ENCODE measurements at regions not wholly inside any gene's neighbourhood (a gene's known extent, or its start where the extent isn't known, plus 50 kb on each side); places are given as distances from the start of the nearest gene placed in this dataset.

DNA sequence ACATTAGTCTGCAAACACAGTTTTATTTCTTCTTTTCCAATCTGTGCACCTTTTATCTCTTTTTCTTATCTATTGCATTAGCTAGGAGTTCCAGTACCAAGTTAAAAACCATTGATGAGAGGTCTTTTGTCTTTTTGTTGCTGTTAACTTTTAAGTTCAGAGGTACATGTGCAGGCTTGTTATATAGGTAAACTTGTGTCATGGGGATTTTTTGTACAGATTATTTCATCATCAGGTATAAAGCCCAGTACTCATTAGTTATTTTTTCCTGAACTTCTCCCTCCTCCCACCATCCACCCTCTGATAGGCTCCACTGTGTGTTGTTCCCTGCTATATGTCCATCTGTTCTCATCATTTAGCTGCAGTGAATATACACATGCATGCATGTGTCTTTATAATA is 349.9 kb downstream of the PDHA2 start:
- no peak for DNase-seq

DNA sequence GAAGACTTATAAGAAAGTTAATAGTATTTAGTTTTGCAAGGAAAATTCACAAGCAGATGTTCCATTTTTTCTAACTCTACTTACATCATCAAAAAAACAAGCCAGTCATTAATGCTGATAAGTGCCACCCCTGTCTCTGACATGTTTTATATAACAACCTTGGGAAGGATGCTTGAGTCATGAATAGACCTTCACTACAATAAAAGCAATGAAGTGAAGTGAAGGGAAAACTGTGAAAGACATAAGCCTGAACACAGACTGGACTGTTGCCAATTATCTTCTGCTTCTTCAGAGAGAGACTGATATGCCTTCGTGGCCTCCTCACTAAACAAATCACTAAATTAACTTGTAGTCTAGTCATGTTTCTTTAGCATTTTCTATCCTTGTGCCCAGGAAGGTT is 353.2 kb downstream of the PDHA2 start:
- no peak for DNase-seq

DNA sequence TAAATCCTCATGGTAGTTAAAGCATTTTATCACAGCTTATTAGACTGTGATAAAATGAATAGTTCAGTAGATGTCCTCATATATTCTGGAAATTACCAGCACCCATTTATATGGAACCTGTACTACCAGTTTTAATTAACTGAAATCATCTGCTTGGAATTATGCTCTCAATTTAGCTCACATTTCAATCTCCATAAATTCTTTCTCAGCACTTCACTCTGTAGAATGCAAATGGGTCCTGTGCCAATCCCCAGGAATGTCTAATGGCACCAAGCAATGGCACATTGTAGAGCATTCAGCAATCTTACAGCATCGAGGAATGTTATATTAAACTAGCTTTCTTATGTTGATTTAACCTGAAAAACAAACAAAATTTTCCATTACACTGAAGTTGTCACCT is 355.1 kb downstream of the PDHA2 start:
- DNase-seq: no peak

DNA sequence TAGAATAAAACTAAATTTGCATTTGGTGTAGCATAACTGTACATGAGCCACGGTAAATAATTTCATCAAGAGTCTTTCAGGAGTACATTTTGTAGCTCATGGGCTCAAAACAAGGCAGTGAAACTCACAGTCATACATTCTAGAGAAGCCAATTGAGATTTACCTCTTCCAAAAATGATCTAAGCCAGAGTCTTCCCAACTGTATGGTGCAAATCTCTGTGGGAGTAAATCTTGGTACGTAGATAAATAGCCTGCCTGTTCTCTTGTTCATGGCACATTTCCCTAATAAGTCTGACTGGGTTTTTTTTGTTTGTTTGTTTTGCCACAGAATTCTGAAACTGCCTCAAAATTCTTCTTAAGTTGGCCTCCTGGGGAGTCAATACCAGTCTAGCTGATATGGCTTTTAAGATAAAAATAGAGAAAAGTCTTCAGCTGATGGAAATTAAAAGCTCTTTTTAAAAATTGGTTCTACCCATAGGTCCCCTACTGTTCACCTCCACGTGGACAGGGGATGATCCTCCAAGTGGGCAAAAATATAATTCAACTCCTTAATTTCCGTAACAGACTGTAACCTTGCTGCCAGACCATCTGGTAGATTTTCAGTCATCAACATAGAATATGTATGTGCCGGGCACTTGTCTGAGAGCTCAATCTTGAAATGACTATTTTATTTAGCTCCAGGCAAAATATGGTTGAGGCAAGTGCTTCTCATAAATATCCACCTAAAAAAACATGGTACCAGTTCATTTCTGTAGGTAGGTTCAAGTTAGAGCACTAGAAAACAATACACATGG is 365.4 kb downstream of the PDHA2 start:
- no peak for DNase-seq

DNA sequence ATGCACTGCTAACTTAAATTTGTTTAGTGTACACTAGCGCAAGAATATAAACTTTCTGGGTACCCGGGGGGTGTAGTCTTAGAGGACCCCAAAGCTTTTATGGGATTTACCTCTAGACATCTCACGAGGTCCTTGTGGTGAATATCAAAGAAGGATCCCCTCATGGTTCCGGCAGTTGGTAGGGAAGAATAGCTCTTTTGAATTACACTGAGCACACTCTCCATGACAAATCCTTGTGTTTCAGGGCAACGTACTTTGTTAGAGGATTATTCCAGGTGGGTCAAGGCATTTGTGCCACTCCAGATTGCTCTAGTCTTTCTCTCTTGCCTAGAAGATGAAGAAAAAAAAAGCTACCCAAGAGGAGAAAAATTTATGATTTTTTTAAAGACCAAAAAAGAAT is 387.6 kb downstream of the PDHA2 start:
- no peak for DNase-seq

DNA sequence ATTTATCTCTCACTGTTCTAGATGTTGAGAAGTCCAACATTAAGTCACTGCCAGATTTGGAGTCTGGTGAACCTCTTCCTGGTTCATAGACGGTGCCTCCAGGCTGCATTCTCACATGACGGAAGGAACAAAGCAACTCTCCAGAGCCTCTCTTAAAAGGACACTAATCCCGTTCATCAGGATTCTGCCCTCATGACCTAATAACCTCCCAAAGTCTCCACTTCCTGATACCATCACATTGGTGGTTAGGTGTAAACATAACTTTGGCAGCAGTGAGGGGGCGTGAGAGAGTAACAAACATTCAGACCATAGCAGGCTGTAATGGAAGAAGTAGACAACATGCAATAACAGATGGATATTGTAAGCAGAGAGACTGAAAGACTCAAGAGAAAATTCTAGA is 388.6 kb downstream of the PDHA2 start:
- DNase-seq: no peak

DNA sequence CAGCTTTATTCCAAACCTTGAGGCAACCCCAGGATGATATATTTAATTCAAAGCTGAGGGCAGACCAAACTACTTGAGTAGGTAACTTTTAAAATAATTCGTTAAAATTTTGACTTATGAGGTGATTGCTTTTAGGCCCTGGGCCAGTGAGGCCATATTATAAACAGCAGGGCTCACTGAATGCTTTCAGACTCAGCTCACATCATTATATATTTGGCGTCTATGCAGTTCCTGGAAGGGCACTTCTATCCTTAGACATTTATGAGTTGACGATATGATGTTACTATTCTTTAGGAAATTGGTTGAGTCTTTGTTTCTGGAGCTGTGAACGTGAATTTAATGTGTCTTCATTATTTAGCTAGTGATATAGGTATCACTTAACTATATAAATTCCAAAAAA is 400.1 kb downstream of the PDHA2 start:
- no peak for DNase-seq

DNA sequence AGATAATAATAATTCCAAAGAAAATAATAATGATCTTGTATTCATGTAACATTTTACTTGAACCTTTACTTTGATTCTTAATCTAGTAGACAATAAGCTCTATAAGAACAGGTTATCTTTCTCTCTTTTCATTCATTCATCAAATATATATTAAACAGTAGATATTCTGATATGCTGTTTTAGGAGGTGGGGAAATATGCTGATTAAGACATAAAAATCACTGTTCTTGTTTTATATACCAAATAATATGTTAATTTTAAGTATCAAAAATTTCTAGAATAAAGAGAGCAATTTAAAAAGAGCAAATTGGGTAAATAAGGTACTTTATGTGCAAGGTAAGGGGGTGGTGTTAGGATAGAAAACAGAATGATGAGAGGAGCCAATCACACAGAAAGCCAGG is 401.9 kb downstream of the PDHA2 start:
- DNase-seq: no peak

DNA sequence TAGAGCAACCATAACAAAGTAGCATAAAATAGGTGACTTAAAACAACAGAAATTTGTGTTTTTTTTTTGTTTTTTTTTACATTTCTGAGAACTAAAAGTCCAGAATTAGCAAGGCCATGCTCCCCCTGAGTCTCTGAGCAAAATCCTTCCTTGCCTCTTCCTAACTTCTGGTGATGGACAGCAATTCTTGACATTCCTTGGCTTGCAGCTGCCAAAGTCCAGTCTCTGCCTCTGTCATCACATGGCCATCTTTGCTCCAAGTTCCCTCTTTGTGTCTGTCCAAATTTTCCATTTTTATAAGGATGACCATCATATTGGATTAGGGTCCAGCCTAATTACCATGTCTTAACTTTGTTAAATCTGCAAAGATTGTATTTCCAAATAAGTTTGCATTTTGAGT is 407.2 kb downstream of the PDHA2 start:
- no peak for DNase-seq

DNA sequence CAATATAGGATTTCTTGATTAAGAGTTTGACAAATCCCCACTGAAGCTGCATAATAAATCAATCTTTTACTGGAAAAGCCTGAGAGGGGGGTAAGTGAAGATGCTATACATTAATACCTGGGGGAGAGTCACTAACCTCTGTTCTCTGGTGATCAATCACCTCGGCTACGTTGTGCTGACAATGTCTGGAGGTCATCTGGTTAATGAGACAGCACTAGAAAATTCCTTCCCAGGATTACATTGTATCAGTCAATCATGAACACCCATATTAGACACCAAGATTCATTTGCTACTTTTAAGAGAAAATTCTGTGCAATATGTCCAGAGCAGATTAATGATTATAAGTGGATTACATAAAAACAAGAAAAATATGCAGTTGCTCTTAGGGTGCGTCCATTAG is 408.3 kb downstream of the PDHA2 start:
- DNase-seq: no peak

DNA sequence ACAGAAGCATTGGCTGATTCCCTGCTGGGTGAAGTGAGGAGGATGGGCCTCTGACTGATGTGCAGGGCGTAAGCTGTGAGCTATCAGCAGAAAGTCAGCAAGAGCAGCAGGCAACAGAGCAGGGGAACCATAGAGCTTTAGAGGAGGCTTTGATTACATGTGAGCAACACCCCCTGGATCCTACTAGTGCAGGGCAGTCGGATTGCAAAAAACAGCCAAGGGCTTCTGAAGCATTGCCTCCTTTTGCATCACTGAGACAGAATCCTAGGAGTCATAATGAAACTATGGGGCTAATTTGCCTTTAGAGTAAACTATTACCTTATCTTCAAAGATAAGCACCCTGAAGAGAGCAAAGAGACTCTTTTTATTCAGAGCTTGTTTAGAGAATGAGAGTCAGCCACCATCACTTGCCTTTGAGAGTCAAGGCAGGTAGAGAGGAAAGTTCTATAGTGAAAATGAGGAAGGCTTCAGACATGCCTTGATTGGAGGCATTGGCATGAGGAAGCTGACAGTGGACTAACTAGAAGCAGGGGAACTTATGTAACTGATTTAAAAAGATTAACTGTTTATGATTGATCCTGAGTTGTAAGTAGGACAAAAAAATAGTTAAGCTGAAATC is 420.3 kb downstream of the PDHA2 start:
- DNase-seq: no peak

DNA sequence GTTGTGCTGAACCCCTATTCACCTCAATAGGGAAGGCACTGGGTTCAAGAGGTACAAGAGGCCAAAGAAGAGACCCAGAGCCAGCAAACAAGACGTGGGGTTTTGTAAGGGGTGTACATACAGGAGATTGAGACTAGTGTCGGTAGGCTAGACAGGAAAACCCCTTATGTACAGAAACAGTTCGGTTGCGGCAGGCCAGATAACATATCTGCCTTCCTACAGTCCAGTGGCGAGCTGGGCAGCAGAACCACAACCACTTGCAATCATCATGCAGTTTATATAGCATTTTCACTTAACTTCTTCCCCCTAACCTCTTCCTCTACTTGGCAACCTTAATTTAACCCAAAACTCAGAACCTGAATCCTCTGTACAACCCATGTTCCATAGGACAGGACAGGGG is 422.2 kb downstream of the PDHA2 start:
- DNase-seq: no peak

DNA sequence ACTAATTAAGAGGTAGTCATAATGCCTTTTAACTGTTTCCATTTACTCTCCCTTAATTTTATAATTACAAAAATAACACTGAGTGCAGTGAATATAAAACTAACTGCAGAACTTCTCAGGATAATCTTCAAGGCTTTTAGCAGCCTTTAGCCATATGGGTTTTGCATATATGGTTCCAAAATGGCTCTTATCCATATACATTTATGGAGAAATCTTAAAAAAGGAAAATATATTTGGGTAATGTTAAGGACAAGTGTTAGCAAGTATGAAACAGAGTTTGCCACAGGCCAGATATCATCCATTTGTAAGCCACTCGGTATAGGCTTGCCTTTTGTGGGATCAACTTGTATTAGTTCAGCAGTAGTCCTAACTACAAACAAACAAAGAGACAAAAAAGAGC is 423.4 kb downstream of the PDHA2 start:
- no peak for DNase-seq

DNA sequence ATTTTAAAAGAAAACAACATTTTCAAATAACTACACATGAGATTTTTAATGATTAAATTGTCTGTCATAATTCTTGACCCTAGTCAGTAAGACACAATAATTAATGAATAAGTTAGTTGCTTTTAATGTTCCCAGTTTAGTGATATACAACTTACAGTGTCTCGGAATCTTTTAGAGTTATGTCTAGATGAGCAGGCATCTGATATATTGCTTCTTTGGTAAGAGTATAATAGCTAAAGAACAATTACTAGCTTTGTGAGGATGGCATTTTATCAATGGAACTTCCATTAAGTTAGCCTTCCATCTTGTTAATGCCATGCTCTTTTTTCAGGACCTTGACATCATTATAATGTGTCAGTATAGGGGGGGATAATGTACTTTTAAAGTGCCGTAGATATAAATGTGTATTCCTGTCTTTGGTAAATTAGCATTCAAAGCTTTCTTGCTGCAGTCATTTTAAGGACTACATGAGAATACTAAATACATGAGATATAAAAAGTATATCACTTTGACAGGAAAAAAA is 425.1 kb downstream of the PDHA2 start:
- DNase-seq: no peak

DNA sequence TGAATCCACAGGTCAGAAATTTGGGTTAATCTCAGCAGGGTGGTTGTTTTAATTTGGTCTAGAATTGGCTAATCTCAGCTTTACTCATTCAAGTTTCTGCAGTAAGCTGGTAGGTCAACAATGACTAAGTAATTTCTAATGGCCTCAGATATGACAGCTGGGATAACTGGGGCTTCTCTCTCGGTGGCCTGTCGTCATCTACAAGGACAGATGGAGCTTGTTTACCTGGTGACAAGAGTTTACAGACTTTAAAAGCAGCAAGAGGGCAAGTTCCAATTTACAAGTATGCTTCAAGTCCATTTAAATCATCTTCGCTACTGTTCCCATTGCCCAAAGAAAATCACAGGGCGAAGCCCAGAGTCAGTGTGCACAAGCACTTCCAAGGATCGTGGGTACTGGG is 453.9 kb downstream of the PDHA2 start:
- no peak for DNase-seq

DNA sequence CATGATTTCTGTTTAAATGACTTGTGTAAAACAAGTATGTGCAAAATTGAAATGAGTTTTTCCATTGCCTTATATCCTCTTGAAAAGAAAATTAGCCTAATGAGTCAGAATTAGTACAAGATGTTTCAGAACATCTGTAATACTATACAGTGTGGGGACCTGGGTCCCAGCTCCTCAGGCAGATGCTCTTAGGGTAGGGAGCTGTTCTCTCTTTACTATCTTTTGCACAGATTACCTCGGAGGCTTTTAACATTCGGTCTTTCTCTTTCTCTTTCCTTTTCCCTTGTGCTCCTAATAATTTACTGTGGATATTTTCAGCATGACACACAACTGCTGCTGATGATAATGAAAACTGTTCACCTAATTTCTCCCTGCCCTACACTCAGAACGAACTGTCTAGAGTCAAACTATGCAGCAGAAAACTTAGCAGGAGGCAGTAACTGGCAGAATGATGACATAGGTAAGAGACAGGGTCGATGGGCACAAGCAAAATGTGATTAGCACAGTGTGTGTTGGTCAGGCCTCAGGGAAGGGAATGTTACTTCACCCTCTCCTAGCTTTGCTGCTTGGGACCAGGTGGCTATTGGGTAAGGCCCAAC is 455.3 kb downstream of the PDHA2 start:
- no peak for DNase-seq

DNA sequence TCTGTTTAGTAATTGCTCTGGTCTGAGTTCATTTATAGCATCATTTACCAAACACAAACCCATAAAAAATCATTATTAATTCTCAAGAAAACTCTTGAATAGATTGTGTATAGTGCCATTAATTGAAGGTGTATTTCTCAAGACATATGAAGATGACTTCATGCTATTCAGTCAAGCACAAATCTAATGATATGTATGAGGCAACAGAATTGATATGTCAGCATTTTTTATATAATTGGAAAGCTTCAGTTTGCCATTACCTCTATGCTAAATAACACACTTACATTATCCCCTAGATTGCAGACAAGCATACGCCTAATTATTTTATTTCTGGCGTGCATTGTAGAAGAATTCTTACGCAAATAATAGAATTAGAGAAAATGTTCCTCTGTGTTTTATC is 461.8 kb downstream of the PDHA2 start:
- DNase-seq: no peak

DNA sequence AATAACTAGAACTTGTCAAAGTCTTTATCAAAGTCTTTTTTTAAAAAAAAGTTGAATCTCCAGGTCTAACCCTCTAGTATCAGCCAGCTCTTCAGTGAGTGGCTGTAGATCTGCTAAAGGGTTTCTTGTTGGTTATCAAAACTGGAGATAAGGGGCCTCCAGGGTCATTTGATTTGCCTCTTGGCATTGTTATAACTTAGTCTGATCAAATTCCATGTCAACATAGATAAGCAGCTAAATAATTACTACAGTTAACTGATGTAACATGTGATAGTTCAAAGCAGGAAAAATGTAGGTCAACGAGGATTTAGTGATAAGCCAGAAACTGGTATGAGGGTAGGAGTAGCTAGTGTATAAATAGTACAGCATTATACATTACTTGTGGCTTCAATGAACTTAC is 465.1 kb downstream of the PDHA2 start:
- DNase-seq: no peak

DNA sequence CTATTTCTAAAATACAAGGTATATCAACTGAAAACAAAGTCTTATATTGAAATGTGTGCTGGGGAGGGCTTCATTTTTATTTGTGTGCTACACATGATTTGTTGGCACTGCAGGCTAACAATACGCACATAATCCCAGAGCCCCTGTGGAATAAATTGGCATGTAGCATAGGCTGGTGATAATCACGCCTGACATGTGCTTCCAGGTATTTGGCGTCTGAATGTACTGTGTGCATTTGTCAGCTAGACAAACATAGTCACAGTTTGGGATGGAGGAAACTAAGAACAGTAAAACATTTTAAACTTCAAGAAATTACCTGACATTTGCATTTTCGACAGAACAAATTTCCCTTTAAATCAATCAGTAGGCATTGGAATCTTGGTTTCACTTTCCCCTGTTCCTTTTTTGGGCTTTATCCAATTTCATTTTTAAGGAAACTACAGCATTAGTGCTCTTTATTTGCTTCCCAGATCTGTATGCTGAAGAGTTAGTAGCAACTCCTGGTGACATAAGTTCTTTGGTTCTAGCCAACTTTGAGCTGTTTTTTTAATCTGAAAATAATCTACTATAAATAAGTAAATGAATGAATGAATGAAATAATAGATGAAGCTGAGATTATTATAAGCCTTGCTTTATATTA is 472.3 kb downstream of the PDHA2 start:
- no peak for DNase-seq

DNA sequence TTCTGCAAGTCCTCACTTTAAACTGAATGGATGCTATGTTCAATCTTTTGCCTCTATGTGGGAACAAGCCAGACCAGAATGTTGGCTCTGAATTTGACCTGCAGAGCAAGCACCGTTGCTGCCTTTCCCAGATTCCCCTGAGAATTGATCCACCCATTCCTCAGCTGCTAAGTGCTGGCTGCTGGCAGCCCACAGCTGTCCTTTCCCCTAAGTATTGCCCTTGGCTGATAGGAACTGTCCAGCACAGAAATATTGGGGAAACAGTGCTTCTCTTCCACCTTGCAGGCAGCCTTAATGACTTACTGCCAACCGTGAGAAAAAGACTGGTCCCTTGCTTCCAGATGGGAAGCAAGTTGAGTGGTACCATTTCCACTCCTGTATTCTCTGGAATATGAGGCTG is 475.9 kb downstream of the PDHA2 start:
- DNase-seq: no peak

DNA sequence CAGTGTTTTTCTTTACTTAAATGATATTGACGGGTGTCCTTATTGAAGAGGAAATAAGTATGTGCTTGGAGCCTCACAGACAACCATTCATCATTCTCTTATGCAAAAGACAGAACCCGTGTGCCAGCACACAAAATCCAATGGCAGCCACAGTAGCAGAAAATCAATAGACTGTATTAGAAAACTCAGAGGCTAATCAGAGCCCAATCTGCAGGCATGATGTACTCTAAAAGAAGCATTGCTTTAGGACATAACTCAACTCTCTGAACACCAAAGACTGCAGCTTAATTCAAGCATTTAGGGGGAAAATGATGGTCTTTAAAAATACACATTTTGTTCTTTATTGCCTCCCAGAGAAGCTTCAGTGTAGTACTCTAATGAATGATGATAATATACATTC is 476.9 kb downstream of the PDHA2 start:
- peak; percentile 20 for DNase-seq

DNA sequence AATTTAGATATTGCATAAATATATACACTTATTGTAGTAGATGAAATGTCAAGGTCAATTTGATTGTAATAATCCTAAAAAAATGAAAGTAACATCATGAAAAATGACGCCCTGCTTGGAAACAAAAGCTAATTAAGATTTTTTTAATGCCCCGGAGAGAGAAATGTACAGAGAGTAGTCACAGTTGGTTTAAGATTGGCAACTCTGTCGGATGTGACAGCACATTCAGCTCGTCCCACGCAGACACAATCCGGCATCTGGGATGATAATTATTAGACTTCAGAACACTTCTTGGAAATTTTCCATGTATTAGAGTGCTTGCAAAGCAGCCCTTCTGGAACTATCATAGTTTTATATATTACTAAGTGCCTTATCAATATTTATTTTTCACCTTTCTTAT is 478.0 kb downstream of the PDHA2 start:
- no peak for DNase-seq

DNA sequence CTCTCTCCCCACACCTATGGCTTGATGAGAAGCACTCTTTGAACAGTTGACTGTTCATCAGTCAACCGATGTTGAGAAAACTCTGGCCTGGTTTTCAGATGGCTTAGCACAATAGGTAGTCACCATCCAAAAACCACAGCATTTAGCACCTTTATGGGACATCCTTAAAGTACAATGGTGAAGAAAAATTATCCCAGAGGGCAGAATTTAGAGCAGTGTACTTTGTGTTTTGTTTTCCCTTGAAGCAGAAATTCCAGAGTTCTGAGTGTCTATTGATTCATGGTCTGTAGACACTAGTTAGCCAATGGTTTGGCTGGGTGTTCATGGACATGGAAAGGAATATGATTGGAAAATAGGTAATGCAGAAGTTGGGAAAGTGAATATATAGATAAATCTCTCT is 487.0 kb downstream of the PDHA2 start:
- no peak for DNase-seq

DNA sequence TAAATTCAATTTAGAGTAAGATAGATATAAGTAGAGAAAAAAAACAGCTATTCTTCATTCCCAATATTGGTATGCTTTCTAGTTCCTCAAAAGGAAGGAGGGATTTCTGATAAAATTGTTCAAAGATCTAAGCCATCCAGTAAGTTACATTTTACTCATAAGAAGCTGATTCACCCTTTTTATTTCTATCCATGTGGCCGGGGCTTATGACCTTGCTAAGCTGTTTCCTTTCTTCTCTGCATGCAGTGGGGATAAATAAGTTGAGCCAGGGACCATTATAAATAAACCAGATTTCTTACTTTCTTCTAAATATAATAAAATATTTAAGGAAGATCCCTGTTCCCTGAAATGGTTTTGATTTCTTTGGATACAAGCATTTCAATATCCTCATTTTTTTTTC is 502.3 kb downstream of the PDHA2 start:
- DNase-seq: no peak
